Activated CD8-positive, alpha-beta memory T cell treated with anti-CD3 and anti-CD28 coated beads for 48 hours (primary cell): ENCODE measurements at regions not wholly inside any gene's neighbourhood (a gene's known extent, or its start where the extent isn't known, plus 50 kb on each side); places are given as distances from the start of the nearest gene placed in this dataset.
"Not testable (repeated sequence)": the region's sequence is repeated elsewhere in the genome, so short reads cannot be mapped to it uniquely, and the experiment has no call there.

Experiments used
- DNase-seq, 3 experiments: peaks; one replicate each; pipeline ENCODE4 v3.0.0-alpha.2; 2020; ENCODE audit warnings: low read depth in 2 of 3, low spot score in 2 of 3

- no peak for DNase-seq
Observed at GRCh38 chr14:104395276-104395675, 184.3 kb upstream of the C14orf180 start.

GRCh38 chr14:104395941-104396681 lies 183.5 kb upstream of the C14orf180 start:
- no peak for DNase-seq

GRCh38 chr14:104396682-104397470 lies 182.7 kb upstream of the C14orf180 start:
- no peak for DNase-seq

GRCh38 chr14:104397956-104398355 lies 181.6 kb upstream of the C14orf180 start:
- DNase-seq, result no peak

GRCh38 chr14:104398656-104399055 lies 180.9 kb upstream of the C14orf180 start:
- DNase-seq, result no peak

- no peak for DNase-seq
Observed at GRCh38 chr14:104399432-104400155, 180.0 kb upstream of the C14orf180 start.

- no peak for DNase-seq
Observed at GRCh38 chr14:104400355-104400754, 179.2 kb upstream of the C14orf180 start.

- no peak for DNase-seq
Observed at GRCh38 chr14:104401785-104402184, 177.8 kb upstream of the C14orf180 start.

- DNase-seq, result not testable (repeated sequence)
Observed at GRCh38 chr14:104402303-104402702, 177.3 kb upstream of the C14orf180 start.

- no peak for DNase-seq
Observed at GRCh38 chr14:104403421-104404220, 175.9 kb upstream of the C14orf180 start.

GRCh38 chr14:104404922-104405321 lies 174.6 kb upstream of the C14orf180 start:
- no peak for DNase-seq

GRCh38 chr14:104405360-104406226 lies 174.0 kb upstream of the C14orf180 start:
- DNase-seq, result no peak

GRCh38 chr14:104406831-104407230 lies 172.7 kb upstream of the C14orf180 start:
- DNase-seq, result no peak

- DNase-seq, result no peak
Observed at GRCh38 chr14:104416383-104416782, 163.2 kb upstream of the C14orf180 start.

GRCh38 chr14:104419865-104420505 lies 159.6 kb upstream of the C14orf180 start:
- DNase-seq, result no peak

- DNase-seq, result not testable (repeated sequence)
Observed at GRCh38 chr14:104420523-104420922, 159.0 kb upstream of the C14orf180 start.

GRCh38 chr14:104420990-104421389 lies 158.6 kb upstream of the C14orf180 start:
- no peak for DNase-seq

- DNase-seq, result no peak
Observed at GRCh38 chr14:104421401-104421821, 158.2 kb upstream of the C14orf180 start.
